ENCODE measurements at regions not wholly inside any gene's neighbourhood (a gene's known extent, or its start where the extent isn't known, plus 50 kb on each side); places are given as distances from the start of the nearest gene placed in this dataset.

- TF ChIP-seq CTCF (IDR thresholded peaks at IDR 0.05) = no peak
- no peak for TF ChIP-seq EP300 (IDR thresholded peaks at IDR 0.05)
Measured at GRCh38 chr9:89969881-89970639, 365.2 kb downstream of the GADD45G start.

All from upper lobe of left lung (tissue), 4 donors.